Fibroblast of pulmonary artery (primary cell): ENCODE measurements at regions not wholly inside any gene's neighbourhood (a gene's known extent, or its start where the extent isn't known, plus 50 kb on each side); places are given as distances from the start of the nearest gene placed in this dataset.

Experiments
- DNase-seq: peaks from one replicate; pipeline ENCODE4 v3.0.0-alpha.2; 2010; ENCODE audit warnings: low read depth
- H3K4me3 ChIP-seq: replicated peaks from 2 replicates; pipeline ENCODE4 v1.5.1; 2011; ENCODE audit warnings: low read depth, mild to moderate bottlenecking, control low read depth, low read length, moderate library complexity
- CTCF ChIP-seq: IDR thresholded peaks from 2 replicates; pipeline ENCODE4 v1.5.1; 2011; ENCODE audit warnings: mild to moderate bottlenecking, control low read depth, low read length, inconsistent platforms; ENCODE audit errors: missing control alignments

GRCh38 chr5:171586436-171586835 lies 167.0 kb downstream of the FGF18 start:
- H3K4me3 ChIP-seq: no peak overlapping the region
- DNase-seq: no peak
- TF ChIP-seq CTCF: no peak

DNA sequence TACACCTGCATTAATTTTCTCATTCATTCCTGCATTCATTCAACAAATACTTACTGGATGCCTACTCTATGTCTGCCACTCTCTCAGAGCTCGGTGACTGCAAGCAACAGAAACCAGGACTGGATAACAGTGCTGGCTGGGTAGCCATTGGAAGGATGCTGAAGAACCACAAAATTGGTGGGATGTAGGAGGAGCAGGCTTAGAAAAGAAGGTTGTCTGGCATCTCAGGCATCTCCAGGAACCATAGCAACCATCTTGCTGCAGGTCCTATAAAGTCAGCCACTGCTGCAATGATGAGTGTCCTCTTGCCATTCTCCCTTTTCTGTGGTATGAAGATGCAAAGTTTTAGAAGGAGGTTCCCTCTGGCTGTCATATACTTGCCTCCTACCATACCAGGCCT lies 168.6 kb downstream of the FGF18 start:
- DNase-seq: no peak
- TF ChIP-seq CTCF: no peak
- no peak overlapping the region for H3K4me3 ChIP-seq

- DNase-seq: no peak
- no peak overlapping the region for H3K4me3 ChIP-seq
- no peak for TF ChIP-seq CTCF
Measured at GRCh38 chr5:171588790-171589189, 169.3 kb downstream of the FGF18 start.

DNA sequence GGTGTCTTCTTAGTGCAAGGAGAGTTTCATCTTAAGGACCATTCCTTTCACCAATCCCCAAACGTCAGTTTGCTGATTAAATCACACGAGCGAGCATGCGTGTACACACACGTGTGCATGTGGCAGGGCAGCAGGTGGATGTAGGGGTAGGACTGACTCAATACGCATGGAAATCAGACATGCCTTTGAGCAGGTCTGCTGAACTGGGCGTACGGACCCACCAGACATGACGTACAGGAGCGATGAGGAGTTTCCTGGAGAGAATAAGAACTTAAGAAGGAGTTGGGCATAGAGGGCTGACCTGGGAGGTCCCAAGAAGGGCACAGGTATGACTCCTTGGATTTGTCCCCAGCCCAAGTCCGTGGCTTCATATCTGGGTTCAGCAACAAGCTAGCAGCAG lies 170.0 kb downstream of the FGF18 start:
- TF ChIP-seq CTCF: no peak
- DNase-seq: no peak
- H3K4me3 ChIP-seq: no peak overlapping the region

GRCh38 chr5:171592076-171592475 lies 172.6 kb downstream of the FGF18 start:
- DNase-seq: no peak
- H3K4me3 ChIP-seq: no peak overlapping the region
- no peak for TF ChIP-seq CTCF

GRCh38 chr5:171592736-171593135 lies 173.3 kb downstream of the FGF18 start:
- H3K4me3 ChIP-seq: no peak overlapping the region
- TF ChIP-seq CTCF: no peak
- DNase-seq: no peak

GRCh38 chr5:171593401-171593800 lies 174.0 kb downstream of the FGF18 start:
- no peak for TF ChIP-seq CTCF
- no peak overlapping the region for H3K4me3 ChIP-seq
- DNase-seq: no peak
